ENCODE measurements at regions not wholly inside any gene's neighbourhood (a gene's known extent, or its start where the extent isn't known, plus 50 kb on each side); places are given as distances from the start of the nearest gene placed in this dataset.
"Not testable (repeated sequence)": the region's sequence is repeated elsewhere in the genome, so short reads cannot be mapped to it uniquely, and the experiment has no call there.

GRCh38 chr14:88985654-88986053 is 161.2 kb downstream of the TTC8 start:
- TF ChIP-seq, protein P1, sequence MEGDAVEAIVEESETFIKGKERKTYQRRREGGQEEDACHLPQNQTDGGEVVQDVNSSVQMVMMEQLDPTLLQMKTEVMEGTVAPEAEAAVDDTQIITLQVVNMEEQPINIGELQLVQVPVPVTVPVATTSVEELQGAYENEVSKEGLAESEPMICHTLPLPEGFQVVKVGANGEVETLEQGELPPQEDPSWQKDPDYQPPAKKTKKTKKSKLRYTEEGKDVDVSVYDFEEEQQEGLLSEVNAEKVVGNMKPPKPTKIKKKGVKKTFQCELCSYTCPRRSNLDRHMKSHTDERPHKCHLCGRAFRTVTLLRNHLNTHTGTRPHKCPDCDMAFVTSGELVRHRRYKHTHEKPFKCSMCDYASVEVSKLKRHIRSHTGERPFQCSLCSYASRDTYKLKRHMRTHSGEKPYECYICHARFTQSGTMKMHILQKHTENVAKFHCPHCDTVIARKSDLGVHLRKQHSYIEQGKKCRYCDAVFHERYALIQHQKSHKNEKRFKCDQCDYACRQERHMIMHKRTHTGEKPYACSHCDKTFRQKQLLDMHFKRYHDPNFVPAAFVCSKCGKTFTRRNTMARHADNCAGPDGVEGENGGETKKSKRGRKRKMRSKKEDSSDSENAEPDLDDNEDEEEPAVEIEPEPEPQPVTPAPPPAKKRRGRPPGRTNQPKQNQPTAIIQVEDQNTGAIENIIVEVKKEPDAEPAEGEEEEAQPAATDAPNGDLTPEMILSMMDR (conservative IDR thresholded peaks at IDR 0.05) = no peak
- no peak overlapping the region for H3K27ac ChIP-seq

- TF ChIP-seq, protein P1 (conservative IDR thresholded peaks at IDR 0.05) = no peak
These were observed 161.8 kb downstream of the TTC8 start for GRCh38 chr14:88986146-88986841.

DNA sequence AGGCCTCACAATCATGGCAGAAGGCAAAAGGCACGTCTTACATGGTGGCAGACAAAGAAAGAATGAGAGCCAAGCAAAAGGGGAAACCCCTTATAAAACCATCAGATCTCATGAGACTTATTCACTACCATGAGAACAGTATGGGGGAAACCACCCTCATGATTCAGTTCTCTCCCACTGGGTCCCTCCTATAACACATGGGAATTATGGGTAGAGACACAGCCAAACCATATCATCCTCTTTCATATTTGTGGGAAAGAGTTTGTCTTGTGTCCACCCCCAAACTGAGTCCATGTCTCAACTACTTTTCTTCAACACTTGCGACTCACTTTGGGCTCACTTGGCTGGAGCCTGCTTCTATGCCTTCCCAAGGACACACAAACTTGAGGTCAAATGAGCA is 162.5 kb downstream of the TTC8 start:
- H3K27ac ChIP-seq = not testable (repeated sequence)

More at GRCh38 chr14:88986146-88986841, 161.8 kb downstream of the TTC8 start:
- no peak overlapping the region for H3K27ac ChIP-seq

DNA sequence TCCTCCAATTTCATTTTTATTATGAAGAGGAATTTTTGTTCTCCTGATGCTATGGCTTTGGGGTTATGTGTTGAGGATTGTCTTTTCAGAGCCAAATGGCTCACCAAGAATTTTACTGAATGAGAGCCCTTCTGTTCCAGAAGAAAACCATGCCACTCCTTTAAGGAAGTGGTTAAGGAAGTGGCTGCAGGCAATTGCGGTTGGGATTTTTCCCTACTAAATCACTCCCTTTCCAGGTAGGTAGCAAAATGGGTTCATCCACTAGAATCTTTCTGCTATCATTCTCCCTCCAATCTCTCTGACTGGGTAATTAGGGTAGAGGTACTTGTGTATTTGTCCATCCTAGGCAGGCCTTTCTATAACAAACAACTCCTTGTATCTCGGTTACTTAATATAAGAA is 163.1 kb downstream of the TTC8 start:
- H3K27ac ChIP-seq = no peak overlapping the region
- TF ChIP-seq, protein P1 (conservative IDR thresholded peaks at IDR 0.05) = no peak

DNA sequence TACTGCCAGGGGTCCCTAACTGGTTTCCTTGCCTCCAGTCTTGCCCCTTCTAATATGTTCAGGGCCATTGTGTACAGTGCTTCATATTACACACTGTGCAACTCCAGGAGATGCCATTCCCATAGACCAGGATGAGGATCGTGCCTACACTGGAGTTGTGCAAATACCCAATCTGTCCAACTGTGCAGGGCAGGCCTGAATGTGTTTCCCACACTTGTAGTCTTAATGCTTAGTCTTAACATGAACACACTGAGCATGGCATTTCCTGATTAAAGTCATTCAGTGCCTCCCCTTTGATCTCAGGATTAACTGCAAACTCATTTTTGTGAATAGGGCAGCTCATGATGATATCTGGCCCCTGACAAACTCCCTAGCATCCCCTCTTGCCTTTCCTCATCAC is 165.5 kb downstream of the TTC8 start:
- TF ChIP-seq, protein P1 (conservative IDR thresholded peaks at IDR 0.05) = no peak
- no peak overlapping the region for H3K27ac ChIP-seq

DNA sequence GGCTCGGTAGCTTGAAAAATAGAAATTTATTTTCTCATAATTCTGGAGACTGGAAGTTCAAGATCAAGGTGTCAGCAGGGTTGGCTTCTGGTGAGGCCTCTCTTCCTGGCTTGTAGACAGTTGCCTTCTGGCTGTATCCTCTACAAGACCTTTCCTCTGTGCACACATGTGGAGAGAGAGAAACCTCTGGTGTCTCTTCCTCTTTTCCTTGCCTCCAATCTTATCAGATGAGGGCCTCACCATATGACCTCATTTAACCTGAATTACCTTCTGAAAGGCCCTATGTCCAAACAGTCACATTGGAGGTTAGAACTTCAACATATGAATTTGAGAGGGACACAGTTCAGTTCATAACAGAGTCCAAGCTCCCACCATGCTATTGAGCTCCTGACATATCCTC is 166.4 kb downstream of the TTC8 start:
- TF ChIP-seq, protein P1 (conservative IDR thresholded peaks at IDR 0.05) = no peak
- H3K27ac ChIP-seq = no peak overlapping the region

DNA sequence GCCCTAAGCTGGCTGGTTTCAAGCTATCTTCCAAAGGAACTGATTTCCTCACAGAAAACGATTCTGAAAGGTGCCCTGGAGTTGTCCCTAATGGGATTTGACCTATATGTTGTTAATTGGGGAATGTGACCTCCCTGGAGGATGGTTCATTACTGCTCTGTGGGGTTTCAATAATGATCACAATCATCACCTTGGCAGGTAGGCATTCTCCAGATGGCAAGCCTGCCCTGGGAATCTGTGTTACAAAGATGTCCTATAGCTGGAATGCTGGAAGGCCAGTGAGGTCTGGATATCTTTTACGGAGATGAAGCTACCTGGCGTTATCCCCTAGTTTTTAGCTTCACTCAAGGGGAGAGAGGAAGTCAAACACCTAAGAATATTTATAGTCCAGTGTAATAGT is 167.6 kb downstream of the TTC8 start:
- H3K27ac ChIP-seq = no peak overlapping the region
- TF ChIP-seq, protein P1 (conservative IDR thresholded peaks at IDR 0.05) = no peak

DNA sequence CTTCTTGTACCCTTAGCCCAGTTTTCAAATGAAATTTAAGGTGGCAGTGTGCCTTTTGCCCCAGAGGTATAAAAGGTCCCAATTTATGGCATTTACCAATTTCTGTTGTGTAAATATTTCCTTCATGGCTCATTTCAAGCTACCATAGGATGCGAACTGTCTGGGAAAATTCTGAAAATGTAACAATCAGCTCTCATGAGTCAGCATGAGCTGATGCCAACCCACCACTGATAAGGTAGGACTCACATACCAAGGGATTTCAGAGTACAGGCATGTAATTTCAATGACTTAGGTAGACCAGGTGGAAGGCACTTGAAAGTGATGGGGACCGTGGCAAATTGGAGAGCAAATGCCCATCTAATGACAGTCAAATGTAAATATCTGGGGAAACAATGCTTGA is 169.5 kb downstream of the TTC8 start:
- H3K27ac ChIP-seq = no peak overlapping the region
- TF ChIP-seq, protein P1 (conservative IDR thresholded peaks at IDR 0.05) = no peak

Measured in VCaP (cell line).